PC-3 (cell line): ENCODE measurements at regions not wholly inside any gene's neighbourhood (a gene's known extent, or its start where the extent isn't known, plus 50 kb on each side); places are given as distances from the start of the nearest gene placed in this dataset.

Source experiments
- ATAC-seq: fragments of 200-7000 bp; cut with Tn5 transposase; 2 replicates; pipeline ENCODE4 v1.9.1; 2020; ENCODE audit warnings: mild to moderate bottlenecking, moderate library complexity
- BruUV-seq: library from RNA; stranded (reverse); fragments of 400-500 nt; replicated peaks from 2 replicates; lab custom pipeline; 2021; lab: Mats Ljungman, UMichigan
- CTCF ChIA-PET: fragments of 300-600 bp; sonication (Branson Sonifier 250); formaldehyde crosslinking; loops from one replicate; lab custom pipeline; 2022; ENCODE audit warnings: antibody characterized with exemption; lab: Charles Lee
- POLR2A ChIA-PET: fragments of 300-600 bp; sonication (Branson Sonifier 250); formaldehyde crosslinking; loops from one replicate; lab custom pipeline; 2022; ENCODE audit warnings: antibody characterized with exemption; ENCODE audit not compliant: unreplicated experiment; lab: Charles Lee
- DNase-seq: peaks from one replicate; pipeline ENCODE4 v3.0.0-alpha.2; 2015
- H2AFZ ChIP-seq: fragments of 300-600 bp; sonication (generic); 2 replicates; pipeline ENCODE4 v1.6.0; 2016; ENCODE audit warnings: antibody characterized with exemption, low read length
- H3F3A ChIP-seq: fragments of 300-600 bp; sonication (generic); one replicate; pipeline ENCODE4 v1.6.0; 2017; ENCODE audit warnings: antibody characterized with exemption, low read length, control low read depth, mild to moderate bottlenecking; ENCODE audit not compliant: unreplicated experiment
- H3K27ac ChIP-seq: fragments of 300-600 bp; sonication (generic); 2 replicates; pipeline ENCODE4 v1.5.1; 2016; ENCODE audit warnings: mild to moderate bottlenecking, low read length
- H3K27me3 ChIP-seq: fragments of 300-600 bp; sonication (generic); 2 replicates; pipeline ENCODE4 v1.6.1; 2016; ENCODE audit warnings: low read length, mixed read lengths
- H3K36me3 ChIP-seq: fragments of 300-600 bp; sonication (generic); 2 replicates; pipeline ENCODE4 v1.6.1; 2016; ENCODE audit warnings: low read depth, mixed run types, low read length, mixed read lengths
- H3K4me1 ChIP-seq: fragments of 300-600 bp; sonication (generic); 2 replicates; pipeline ENCODE4 v1.5.1; 2016; ENCODE audit warnings: low read length; ENCODE audit not compliant: insufficient read depth
- H3K4me2 ChIP-seq: fragments of 300-600 bp; sonication (generic); 2 replicates; pipeline ENCODE4 v1.6.0; 2016; ENCODE audit warnings: low read length
- H3K4me3 ChIP-seq: fragments of 300-600 bp; sonication (generic); 2 replicates; pipeline ENCODE4 v1.5.1; 2016; ENCODE audit warnings: mild to moderate bottlenecking, low read length, mixed read lengths
- H3K79me2 ChIP-seq: fragments of 300-600 bp; sonication (generic); 2 replicates; pipeline ENCODE4 v1.6.1; 2017; ENCODE audit warnings: low read length, mixed read lengths
- H3K9ac ChIP-seq: fragments of 300-600 bp; sonication (generic); 2 replicates; pipeline ENCODE4 v1.6.0; 2016; ENCODE audit warnings: mild to moderate bottlenecking, low read length
- H3K9me2 ChIP-seq: fragments of 300-600 bp; sonication (generic); replicated peaks from 2 replicates; pipeline ENCODE4 v1.6.1; 2016; ENCODE audit warnings: mixed run types, low read length, mixed read lengths
- H3K9me3 ChIP-seq: fragments of 300-600 bp; sonication (generic); 2 replicates; pipeline ENCODE4 v1.6.1; 2016; ENCODE audit warnings: low read length, mixed read lengths
- H4K20me1 ChIP-seq: fragments of 300-600 bp; sonication (generic); 2 replicates; pipeline ENCODE4 v1.6.1; 2016; ENCODE audit warnings: low read length, mixed read lengths
- CTCF ChIP-seq: fragments of 300-600 bp; sonication (generic); conservative IDR thresholded peaks from 2 replicates; pipeline ENCODE4 v1.5.1; 2017; ENCODE audit warnings: antibody characterized with exemption, low read depth, mild to moderate bottlenecking, low read length
- EZH2 ChIP-seq: fragments of 300-600 bp; sonication (generic); IDR thresholded peaks from one replicate; pipeline ENCODE4 v1.6.1; 2017; ENCODE audit warnings: antibody characterized with exemption, mild to moderate bottlenecking, low read length; ENCODE audit not compliant: unreplicated experiment
- EZH2phosphoT487 ChIP-seq: fragments of 300-600 bp; sonication (generic); IDR thresholded peaks from 2 replicates; pipeline ENCODE4 v1.6.1; 2018; ENCODE audit warnings: mild to moderate bottlenecking, antibody characterized with exemption, low read length, borderline replicate concordance
- intact Hi-C: fragments of 100-400 bp; cut with micrococcal nuclease; formaldehyde crosslinking; loops from 2 replicates; pipeline ENCODE4 v1.9.0; 2023

GRCh38 chr13:47502166-47502565, 498.9 kb downstream of the SUCLA2 start:
- no peaks in the 10 kb centered on the region for H3K9me2 ChIP-seq
- H3K36me3 ChIP-seq, result no peaks in the 10 kb centered on the region
- no peaks in the 10 kb centered on the region for H3F3A ChIP-seq
- no peak overlapping the region for H3K9ac ChIP-seq
- H3K4me2 ChIP-seq, result no peak overlapping the region
- no peaks in the 10 kb centered on the region for H3K79me2 ChIP-seq
- no peaks in the 10 kb centered on the region for H4K20me1 ChIP-seq
- H3K4me1 ChIP-seq, result peaks cover 16% of the 10 kb centered on the region
- H2AFZ ChIP-seq, result no peak overlapping the region
- DNase-seq (no peak), ATAC-seq (no peak)
- H3K4me3 ChIP-seq, result no peak overlapping the region
- no peak overlapping the region for H3K27ac ChIP-seq
- no peaks in the 10 kb centered on the region for H3K27me3 ChIP-seq
- no peak for TF ChIP-seq EZH2phosphoT487
- no peak for TF ChIP-seq EZH2
- no peak for TF ChIP-seq CTCF
- BruUV-seq, result no TSS peak
- POLR2A ChIA-PET, result no interaction called here
- no peaks in the 10 kb centered on the region for H3K9me3 ChIP-seq
- CTCF ChIA-PET, result interaction anchor here (0.6 kb wide), 1 partner anchor 114 kb away, joined by 5 read pairs; no protein-coding TSS in a partner anchor
- intact Hi-C loops, result no loop called here

GRCh38 chr13:47499358-47500150, 501.5 kb downstream of the SUCLA2 start:
- ATAC-seq (peak; percentile 95), DNase-seq (peak; percentile 83)
- no peak overlapping the region for H3K4me3 ChIP-seq
- H3K27ac ChIP-seq, result peak overlapping the region; percentile 84
- BruUV-seq, result no TSS peak
- no peaks in the 10 kb centered on the region for H4K20me1 ChIP-seq
- intact Hi-C loops, result no loop called here
- ChIA-PET CTCF (interaction anchor here (0.6 kb wide), 1 partner anchor 152 kb away, joined by 3 read pairs; no protein-coding TSS in a partner anchor), POLR2A (interaction anchor here (0.6 kb wide), 2 partner anchors 525 to 602 kb away, joined by 3 to 5 read pairs; partner anchors contain the start of gene HTR2A)
- H2AFZ ChIP-seq, result peak overlapping the region; percentile 50; the same call in 1 of the 2 replicates
- H3K9ac ChIP-seq, result peak overlapping the region; percentile 52
- no peaks in the 10 kb centered on the region for H3K79me2 ChIP-seq
- no peaks in the 10 kb centered on the region for H3F3A ChIP-seq
- peak overlapping the region; percentile 72 for H3K4me2 ChIP-seq
- H3K9me3 ChIP-seq, result no peaks in the 10 kb centered on the region
- H3K27me3 ChIP-seq, result no peaks in the 10 kb centered on the region
- H3K9me2 ChIP-seq, result no peaks in the 10 kb centered on the region
- peaks cover 16% of the 10 kb centered on the region for H3K4me1 ChIP-seq
- H3K36me3 ChIP-seq, result no peaks in the 10 kb centered on the region
- TF ChIP-seq EZH2, result no peak

- Histone ChIP-seq H3K27me3 (no peaks in the 10 kb centered on the region), H3K79me2 (no peaks in the 10 kb centered on the region), H4K20me1 (no peaks in the 10 kb centered on the region), H3K27ac (peak overlapping the region; percentile 21; the same call in 1 of the 2 replicates), H3K4me3 (no peak overlapping the region), H3K4me1 (peaks cover 23% of the 10 kb centered on the region), H3F3A (no peaks in the 10 kb centered on the region), H3K9me3 (no peaks in the 10 kb centered on the region), H3K9ac (no peak overlapping the region), H3K36me3 (no peaks in the 10 kb centered on the region), H2AFZ (no peak overlapping the region), H3K9me2 (no peaks in the 10 kb centered on the region), H3K4me2 (peak overlapping the region; percentile 28; the same call in 1 of the 2 replicates)
- ChIA-PET POLR2A (interaction anchor here (0.5 kb wide), 1 partner anchor 61 kb away, joined by 6 read pairs; no protein-coding TSS in a partner anchor), CTCF (interaction anchor here (0.6 kb wide), 1 partner anchor 65 kb away, joined by 4 read pairs; no protein-coding TSS in a partner anchor)
- intact Hi-C loops, result no loop called here
- ATAC-seq (peak; percentile 81), DNase-seq (peak; percentile 62)
- BruUV-seq, result no TSS peak
- TF ChIP-seq EZH2phosphoT487 (no peak), CTCF (no peak), EZH2 (no peak)
Measured at GRCh38 chr13:47484548-47484947, 516.5 kb downstream of the SUCLA2 start.
